Activated CD4-positive, alpha-beta T cell treated with anti-CD3 and anti-CD28 coated beads for 36 hours (primary cell): ENCODE measurements at regions not wholly inside any gene's neighbourhood (a gene's known extent, or its start where the extent isn't known, plus 50 kb on each side); places are given as distances from the start of the nearest gene placed in this dataset.

Experiments used
- ATAC-seq: fragments of 200-7000 bp; cut with Tn5 transposase; one replicate; pipeline ENCODE4 v1.10.0; 2021; ENCODE audit warnings: mild to moderate bottlenecking, moderate library complexity
- CTCF ChIA-PET: fragments of 350-600 bp; sonication (Branson Sonifier 250); formaldehyde crosslinking; loops from one replicate; lab custom pipeline; 2021; ENCODE audit warnings: antibody characterized with exemption; lab: Charles Lee
- POLR2A ChIA-PET: fragments of 350-600 bp; sonication (Branson Sonifier 250); formaldehyde crosslinking; loops from one replicate; lab custom pipeline; 2021; ENCODE audit warnings: antibody characterized with exemption, inconsistent platforms; lab: Charles Lee
- DNase-seq: peaks from one replicate; pipeline ENCODE4 v3.0.0-alpha.2; 2020
- H3K27ac Mint-ChIP-seq: one replicate; pipeline ENCODE4 v1.8.0; 2021; ENCODE audit warnings: mixed read lengths
- H3K27me3 Mint-ChIP-seq: one replicate; pipeline ENCODE4 v1.8.0; 2021; ENCODE audit warnings: mixed read lengths
- H3K36me3 Mint-ChIP-seq: one replicate; pipeline ENCODE4 v1.8.0; 2021; ENCODE audit warnings: low read depth, mixed read lengths
- H3K4me1 Mint-ChIP-seq: one replicate; pipeline ENCODE4 v1.8.0; 2021; ENCODE audit warnings: mixed read lengths
- H3K4me3 Mint-ChIP-seq: one replicate; pipeline ENCODE4 v1.8.0; 2021; ENCODE audit warnings: mild to moderate bottlenecking, moderate library complexity, mixed read lengths
- H3K9me3 Mint-ChIP-seq: one replicate; pipeline ENCODE4 v1.8.0; 2021; ENCODE audit warnings: low read depth, mixed read lengths
- intact Hi-C, 2 experiments: fragments of 100-400 bp; cut with DNase I in 1 of 2; cut with micrococcal nuclease in 1 of 2; formaldehyde crosslinking; loops; one replicate each; pipeline versions ENCODE4 v1.14.2 to v1.15.1; 2022 to 2024; cut with DNase I, micrococcal nuclease

GRCh38 chrX:10048076-10048475 is 80.9 kb downstream of the CLDN34 start:
- intact Hi-C loops: no loop called here
- no peak overlapping the region for H3K27ac Mint-ChIP-seq
- no peak for ATAC-seq
- H3K9me3 Mint-ChIP-seq: no peaks in the 10 kb centered on the region
- no peaks in the 10 kb centered on the region for H3K36me3 Mint-ChIP-seq
- CTCF ChIA-PET: no interaction called here
- H3K27me3 Mint-ChIP-seq: no peaks in the 10 kb centered on the region
- no peak overlapping the region for H3K4me3 Mint-ChIP-seq
- no peak for DNase-seq
- POLR2A ChIA-PET: no interaction called here
- no peaks in the 10 kb centered on the region for H3K4me1 Mint-ChIP-seq

- H3K9me3 Mint-ChIP-seq: no peaks in the 10 kb centered on the region
- no peaks in the 10 kb centered on the region for H3K36me3 Mint-ChIP-seq
- ChIA-PET POLR2A (no interaction called here), CTCF (no interaction called here)
- H3K4me3 Mint-ChIP-seq: no peak overlapping the region
- DNase-seq (no peak), ATAC-seq (no peak)
- no peaks in the 10 kb centered on the region for H3K27me3 Mint-ChIP-seq
- no peak overlapping the region for H3K27ac Mint-ChIP-seq
- intact Hi-C loops: no loop called here
- no peaks in the 10 kb centered on the region for H3K4me1 Mint-ChIP-seq
Measured at GRCh38 chrX:10048707-10049106, 81.5 kb downstream of the CLDN34 start.

GRCh38 chrX:10049236-10049635 is 82.1 kb downstream of the CLDN34 start:
- no peak for ATAC-seq
- intact Hi-C loops: no loop called here
- no peak for DNase-seq
- Mint-ChIP-seq H3K36me3 (no peaks in the 10 kb centered on the region), H3K27me3 (no peaks in the 10 kb centered on the region), H3K9me3 (no peaks in the 10 kb centered on the region), H3K4me3 (no peak overlapping the region), H3K27ac (no peak overlapping the region), H3K4me1 (no peaks in the 10 kb centered on the region)
- ChIA-PET CTCF (no interaction called here), POLR2A (no interaction called here)

GRCh38 chrX:10050481-10050880 is 83.3 kb downstream of the CLDN34 start:
- Mint-ChIP-seq H3K36me3 (no peaks in the 10 kb centered on the region), H3K27ac (no peak overlapping the region), H3K27me3 (no peaks in the 10 kb centered on the region), H3K4me1 (no peaks in the 10 kb centered on the region), H3K9me3 (peaks cover 2% of the 10 kb centered on the region), H3K4me3 (no peak overlapping the region)
- ATAC-seq: no peak
- DNase-seq: no peak
- ChIA-PET CTCF (no interaction called here), POLR2A (interaction anchor here (1.1 kb wide), 1 partner anchor 19 kb away, joined by 4 read pairs; no protein-coding TSS in a partner anchor)
- intact Hi-C loops: no loop called here

GRCh38 chrX:10051866-10052480 is 84.8 kb downstream of the CLDN34 start:
- Mint-ChIP-seq H3K4me1 (no peaks in the 10 kb centered on the region), H3K27me3 (no peaks in the 10 kb centered on the region), H3K27ac (no peak overlapping the region), H3K9me3 (peaks cover 2% of the 10 kb centered on the region), H3K36me3 (no peaks in the 10 kb centered on the region), H3K4me3 (no peak overlapping the region)
- POLR2A ChIA-PET: no interaction called here
- ATAC-seq (no peak), DNase-seq (no peak)
- CTCF ChIA-PET: no interaction called here
- intact Hi-C loops: no loop called here

- Mint-ChIP-seq H3K4me3 (no peak overlapping the region), H3K27me3 (no peaks in the 10 kb centered on the region), H3K36me3 (no peaks in the 10 kb centered on the region), H3K4me1 (no peaks in the 10 kb centered on the region), H3K9me3 (peaks cover 2% of the 10 kb centered on the region), H3K27ac (no peak overlapping the region)
- CTCF ChIA-PET: no interaction called here
- ATAC-seq: no peak
- DNase-seq: no peak
- POLR2A ChIA-PET: no interaction called here
- intact Hi-C loops: no loop called here
Measured at GRCh38 chrX:10052906-10053625, 85.9 kb downstream of the CLDN34 start.

- CTCF ChIA-PET: no interaction called here
- no peaks in the 10 kb centered on the region for H3K4me1 Mint-ChIP-seq
- POLR2A ChIA-PET: no interaction called here
Measured at GRCh38 chrX:10054396-10054795, 87.2 kb downstream of the CLDN34 start.

GRCh38 chrX:10055430-10055829 is 88.3 kb downstream of the CLDN34 start:
- Mint-ChIP-seq H3K27ac (no peak overlapping the region), H3K36me3 (no peaks in the 10 kb centered on the region), H3K4me1 (no peaks in the 10 kb centered on the region), H3K27me3 (no peaks in the 10 kb centered on the region), H3K4me3 (no peak overlapping the region), H3K9me3 (peaks cover 2% of the 10 kb centered on the region)
- DNase-seq (no peak), ATAC-seq (no peak)
- POLR2A ChIA-PET: no interaction called here
- CTCF ChIA-PET: interaction anchor here (0.8 kb wide), 1 partner anchor 65 kb away, joined by 5 read pairs; no protein-coding TSS in a partner anchor
- intact Hi-C loops: no loop called here

More at GRCh38 chrX:10054396-10054795, 87.2 kb downstream of the CLDN34 start:
- Mint-ChIP-seq H3K4me3 (no peak overlapping the region), H3K9me3 (peaks cover 2% of the 10 kb centered on the region), H3K27me3 (no peaks in the 10 kb centered on the region), H3K27ac (no peak overlapping the region), H3K36me3 (no peaks in the 10 kb centered on the region)
- ATAC-seq (no peak), DNase-seq (no peak)
- intact Hi-C loops: no loop called here

- intact Hi-C loops: no loop called here
- ATAC-seq (no peak), DNase-seq (no peak)
- Mint-ChIP-seq H3K4me3 (no peak overlapping the region), H3K4me1 (no peaks in the 10 kb centered on the region), H3K36me3 (peaks cover 7% of the 10 kb centered on the region), H3K27ac (no peak overlapping the region), H3K9me3 (no peaks in the 10 kb centered on the region), H3K27me3 (no peaks in the 10 kb centered on the region)
- POLR2A ChIA-PET: no interaction called here
- CTCF ChIA-PET: no interaction called here
Measured at GRCh38 chrX:10062352-10062751, 94.4 kb upstream of the CLCN4 start.

GRCh38 chrX:10062980-10063379 is 93.8 kb upstream of the CLCN4 start:
- Mint-ChIP-seq H3K4me1 (no peaks in the 10 kb centered on the region), H3K27ac (no peak overlapping the region), H3K27me3 (no peaks in the 10 kb centered on the region), H3K4me3 (no peak overlapping the region), H3K36me3 (peaks cover 10% of the 10 kb centered on the region), H3K9me3 (no peaks in the 10 kb centered on the region)
- DNase-seq (no peak), ATAC-seq (no peak)
- intact Hi-C loops: no loop called here
- ChIA-PET CTCF (interaction anchor here (0.5 kb wide), 1 partner anchor 180 kb away, joined by 3 read pairs; no protein-coding TSS in a partner anchor), POLR2A (no interaction called here)

- H3K36me3 Mint-ChIP-seq: peaks cover 10% of the 10 kb centered on the region
- ATAC-seq (no peak), DNase-seq (no peak)
- H3K9me3 Mint-ChIP-seq: no peaks in the 10 kb centered on the region
- CTCF ChIA-PET: no interaction called here
- H3K4me1 Mint-ChIP-seq: no peaks in the 10 kb centered on the region
- H3K4me3 Mint-ChIP-seq: no peak overlapping the region
- POLR2A ChIA-PET: no interaction called here
- H3K27me3 Mint-ChIP-seq: no peaks in the 10 kb centered on the region
- intact Hi-C loops: no loop called here
- H3K27ac Mint-ChIP-seq: no peak overlapping the region
Measured at GRCh38 chrX:10064736-10065135, 92.0 kb upstream of the CLCN4 start.

- H3K27ac Mint-ChIP-seq: no peak overlapping the region
- H3K4me1 Mint-ChIP-seq: peaks cover 7% of the 10 kb centered on the region
- H3K9me3 Mint-ChIP-seq: no peaks in the 10 kb centered on the region
- DNase-seq (no peak), ATAC-seq (no peak)
- intact Hi-C loops: no loop called here
- no peak overlapping the region for H3K4me3 Mint-ChIP-seq
- ChIA-PET CTCF (no interaction called here), POLR2A (no interaction called here)
- peaks cover 14% of the 10 kb centered on the region for H3K36me3 Mint-ChIP-seq
- H3K27me3 Mint-ChIP-seq: no peaks in the 10 kb centered on the region
Measured at GRCh38 chrX:10070714-10071436, 85.9 kb upstream of the CLCN4 start.
